GM19351 (cell line): ENCODE measurements at regions not wholly inside any gene's neighbourhood (a gene's known extent, or its start where the extent isn't known, plus 50 kb on each side); places are given as distances from the start of the nearest gene placed in this dataset.

Experiments
- ATAC-seq: cut with Tn5 transposase; IDR thresholded peaks from one replicate; pipeline ENCODE4 v1.9.1; 2021; ENCODE audit warnings: mild to moderate bottlenecking, moderate library complexity; ENCODE audit not compliant: unreplicated experiment

DNA sequence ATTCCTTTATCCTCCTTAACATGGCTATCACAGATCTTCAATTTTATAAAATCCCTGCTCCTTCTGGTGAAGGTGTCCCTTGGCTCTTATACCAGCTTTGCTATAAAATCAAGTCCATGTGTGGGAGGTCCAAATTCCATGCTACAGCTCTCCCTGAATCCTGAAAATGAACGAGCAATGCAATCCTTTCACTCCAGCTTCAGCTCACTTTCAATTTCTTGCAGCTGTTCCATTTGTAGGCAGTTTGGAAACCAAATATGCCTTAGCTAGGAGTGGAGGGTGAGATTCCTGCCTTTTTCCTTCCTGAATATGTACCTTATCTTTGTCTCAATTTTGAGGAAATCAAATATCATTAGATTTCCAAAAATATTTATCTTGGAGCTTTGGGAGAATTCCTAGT lies 402.6 kb downstream of the TTLL7 start:
- ATAC-seq, result no peak

DNA sequence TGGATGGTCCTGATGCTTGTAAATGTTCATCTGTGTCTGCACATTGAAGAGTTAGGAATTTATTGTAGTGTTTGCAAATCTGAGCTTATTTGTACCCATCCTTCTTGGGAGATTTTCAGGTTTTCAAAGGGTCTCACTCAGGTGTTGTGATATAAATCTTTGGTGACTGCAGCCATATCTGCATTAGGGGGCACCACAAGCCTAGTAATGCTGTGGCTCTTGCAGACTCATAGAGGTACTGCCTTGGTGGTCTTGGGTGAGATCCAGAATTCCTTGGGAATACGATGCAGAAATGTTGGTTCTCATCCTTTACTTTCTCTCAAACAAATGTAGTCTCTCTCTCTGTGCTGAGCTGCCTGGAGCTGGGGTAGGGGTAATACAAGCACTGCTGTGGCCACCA lies 405.9 kb downstream of the TTLL7 start:
- no peak for ATAC-seq

GRCh38 chr1:83588140-83588539 lies 410.8 kb downstream of the TTLL7 start:
- no peak for ATAC-seq

DNA sequence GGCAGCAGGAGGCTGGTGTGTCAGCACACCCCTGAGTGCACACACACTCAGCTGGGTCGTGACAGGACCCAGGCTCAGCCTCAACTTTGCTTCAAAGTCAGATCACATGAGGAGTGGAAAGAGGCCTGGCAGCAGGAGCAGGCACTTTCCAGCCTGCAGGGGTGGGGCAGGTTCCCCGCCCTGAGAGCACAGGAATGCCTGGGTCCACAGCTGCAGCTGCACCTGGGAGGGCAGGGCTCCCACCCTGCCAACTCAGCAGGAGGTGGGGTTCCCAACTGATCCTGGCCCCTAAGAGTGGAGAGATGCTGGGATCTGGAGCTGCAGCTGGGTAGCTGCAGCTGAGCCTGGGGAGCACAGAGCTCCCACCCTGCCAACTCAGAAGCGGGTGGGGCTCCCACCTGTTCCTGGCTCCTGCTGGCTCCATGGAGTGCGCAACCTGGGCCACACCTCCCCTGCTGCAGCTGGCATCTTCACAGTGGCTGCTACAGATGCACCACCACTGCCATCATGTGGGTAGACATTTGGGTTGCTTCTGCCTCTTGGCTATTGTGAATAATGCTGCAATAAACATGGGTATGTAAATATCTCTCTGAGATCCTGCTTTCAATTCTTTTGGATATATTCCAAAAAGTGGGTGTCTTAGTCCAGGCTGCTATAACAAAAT lies 415.4 kb downstream of the TTLL7 start:
- ATAC-seq, result no peak

- ATAC-seq, result no peak
These were observed 417.2 kb downstream of the TTLL7 start for GRCh38 chr1:83581747-83582146.

- no peak for ATAC-seq
These were observed 424.1 kb downstream of the TTLL7 start for GRCh38 chr1:83574791-83575190.

DNA sequence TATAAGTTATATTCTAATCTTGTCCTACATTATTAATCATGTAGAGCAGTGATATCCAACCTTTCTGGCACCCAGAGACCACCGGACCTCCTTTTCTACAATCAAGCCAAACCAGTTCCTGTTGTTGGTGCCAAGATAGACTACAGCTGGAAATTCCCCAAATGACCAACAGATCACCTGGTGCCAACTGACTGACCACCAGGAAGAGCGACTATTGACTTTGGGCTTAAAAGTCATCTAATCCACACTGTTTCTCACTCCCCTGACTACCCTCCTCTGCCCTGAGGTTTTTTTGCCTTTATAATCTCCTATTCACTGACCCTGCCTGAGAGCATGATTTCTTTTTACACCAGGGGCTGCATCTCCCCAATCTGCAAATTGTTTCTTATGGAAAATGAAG lies 425.2 kb downstream of the TTLL7 start:
- no peak for ATAC-seq

GRCh38 chr1:83571536-83571935 lies 427.4 kb downstream of the TTLL7 start:
- ATAC-seq, result no peak

DNA sequence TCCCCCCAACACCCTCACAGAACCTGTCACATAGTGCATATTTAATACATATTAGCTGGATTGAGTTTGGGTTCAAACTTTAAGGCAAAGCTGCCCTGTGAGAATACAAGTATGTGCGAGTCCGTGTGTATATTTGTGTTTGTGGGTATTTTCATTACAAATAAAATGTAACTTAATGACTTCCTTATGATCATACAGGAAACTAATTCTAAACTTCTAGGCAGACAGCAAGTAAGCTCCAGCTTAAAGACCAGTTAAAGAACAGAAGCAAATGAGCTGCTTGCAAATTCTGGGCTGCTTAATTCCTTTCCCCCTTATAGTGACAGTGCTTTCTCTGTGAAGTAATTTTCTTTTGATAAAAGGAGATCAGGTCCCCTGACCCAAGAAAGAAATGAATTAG lies 437.6 kb downstream of the TTLL7 start:
- no peak for ATAC-seq

GRCh38 chr1:83559129-83559840 lies 439.6 kb downstream of the TTLL7 start:
- ATAC-seq, result peak; percentile 55

DNA sequence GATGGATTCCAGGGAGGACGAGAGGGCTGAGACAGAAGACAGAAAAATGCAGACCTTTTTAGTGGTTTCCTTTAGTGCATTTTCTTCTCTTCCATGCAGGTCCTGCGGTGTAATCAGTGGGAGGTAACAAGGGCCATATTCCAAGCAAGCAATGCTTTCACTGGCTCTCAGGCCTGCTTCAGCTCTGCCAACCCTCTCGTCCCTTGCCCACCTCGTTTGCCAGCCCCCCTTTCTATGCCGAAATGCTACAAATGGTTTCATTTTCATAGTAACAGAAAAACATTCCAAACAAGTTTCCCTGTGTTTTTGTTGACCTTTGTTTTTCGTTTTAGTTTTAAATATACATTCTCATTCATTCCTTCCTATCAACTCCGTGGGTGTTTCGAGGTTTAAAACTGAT lies 443.1 kb downstream of the TTLL7 start:
- no peak for ATAC-seq

DNA sequence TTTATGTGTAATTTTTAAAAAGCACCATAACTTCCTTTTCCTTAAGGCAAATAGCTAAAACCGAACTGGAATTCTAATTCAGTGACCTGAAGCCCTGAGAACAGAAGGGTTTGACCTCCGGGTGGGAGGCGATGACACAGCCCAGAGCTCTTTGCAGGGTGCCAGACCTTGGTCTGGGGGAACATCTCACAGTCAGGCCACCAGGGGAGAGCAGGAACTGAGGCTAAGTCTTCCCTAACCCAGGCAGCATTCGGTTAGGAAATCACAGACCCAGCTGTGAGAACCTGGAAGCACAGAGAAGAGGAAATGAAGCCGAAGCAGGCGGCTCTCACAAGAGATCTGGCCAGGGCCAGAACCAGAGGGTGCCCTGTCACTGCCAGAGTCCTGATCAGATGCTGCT lies 444.8 kb downstream of the TTLL7 start:
- no peak for ATAC-seq

DNA sequence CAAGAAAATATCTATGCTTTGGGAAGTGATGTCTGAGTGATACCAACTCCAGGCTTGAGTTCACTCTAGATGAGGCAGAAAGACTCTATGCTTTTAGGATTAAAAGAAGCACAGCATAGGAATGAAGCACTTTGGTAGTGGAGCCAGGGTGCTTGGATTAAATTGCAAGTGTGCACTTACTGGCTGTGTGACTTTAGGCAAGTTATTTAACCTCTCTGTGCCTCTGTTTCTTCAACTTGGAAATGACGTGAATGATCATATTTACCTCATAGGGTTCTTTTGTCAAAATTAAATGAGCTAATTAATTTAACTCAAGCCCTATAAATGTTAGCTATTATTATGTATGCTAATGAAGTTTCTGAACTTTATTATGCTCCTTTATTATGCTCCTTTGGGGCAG lies 446.1 kb downstream of the TTLL7 start:
- ATAC-seq, result no peak

GRCh38 chr1:83548311-83548710 lies 450.6 kb downstream of the TTLL7 start:
- ATAC-seq, result no peak

GRCh38 chr1:83547901-83548300 lies 451.0 kb downstream of the TTLL7 start:
- ATAC-seq, result no peak

- ATAC-seq, result no peak
These were observed 452.1 kb downstream of the TTLL7 start for GRCh38 chr1:83546874-83547273.

GRCh38 chr1:83545066-83545862 lies 453.7 kb downstream of the TTLL7 start:
- ATAC-seq, result no peak

DNA sequence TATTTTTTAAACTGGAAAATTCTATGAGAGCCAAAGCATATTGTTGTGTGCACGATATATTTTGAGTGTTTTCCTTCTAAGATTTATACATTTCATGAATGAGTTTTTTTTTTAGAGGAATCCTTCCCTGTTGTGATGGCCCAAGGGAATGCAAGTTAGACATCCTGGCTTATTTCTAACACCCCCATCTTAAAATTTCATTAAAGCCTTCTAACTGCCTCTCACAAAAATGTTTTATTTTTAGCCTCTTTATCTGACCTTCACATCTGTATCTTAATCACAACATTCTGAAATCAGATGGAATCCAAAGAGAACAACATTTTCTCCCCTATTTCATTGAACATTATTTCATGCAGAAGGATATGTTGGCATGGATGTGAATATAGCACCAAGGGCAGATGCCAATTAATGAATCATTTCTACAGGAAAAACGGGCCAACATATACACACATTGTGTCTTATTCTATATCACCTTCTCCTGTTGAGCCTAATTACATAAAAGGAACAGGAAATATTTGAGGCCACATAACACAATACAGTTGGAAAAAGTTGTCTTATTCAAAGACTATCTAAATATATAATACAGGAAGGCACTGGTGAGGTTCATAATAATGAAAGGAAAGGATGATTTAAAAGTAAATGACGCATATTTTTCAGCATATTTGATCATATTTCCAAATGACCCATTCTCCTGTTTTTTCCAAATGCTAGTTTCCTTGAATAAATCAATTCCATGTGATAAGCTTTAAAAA lies 455.5 kb downstream of the TTLL7 start:
- ATAC-seq, result no peak

- ATAC-seq, result no peak
These were observed 467.2 kb downstream of the TTLL7 start for GRCh38 chr1:83531521-83532309.

DNA sequence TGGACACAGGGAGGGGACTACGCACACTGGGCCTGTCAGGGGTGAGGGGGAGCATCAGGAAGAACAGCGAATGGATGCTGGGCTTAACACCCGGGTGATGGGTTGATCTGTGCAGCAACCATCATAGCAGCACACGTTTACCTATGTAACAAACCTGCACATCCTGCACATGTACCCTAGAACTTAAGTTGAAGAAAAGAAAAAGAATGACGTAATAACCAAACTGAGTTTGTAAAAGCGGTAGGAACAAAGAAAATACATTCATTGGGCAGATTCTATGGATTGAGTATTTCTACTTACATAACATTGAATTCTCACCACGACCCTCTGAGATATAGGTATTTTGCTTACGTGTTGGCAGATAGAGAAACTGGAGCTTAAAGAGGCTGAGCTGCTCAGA lies 468.4 kb downstream of the TTLL7 start:
- no peak for ATAC-seq
